Naive thymus-derived CD8-positive, alpha-beta T cell (primary cell): ENCODE measurements at regions not wholly inside any gene's neighbourhood (a gene's known extent, or its start where the extent isn't known, plus 50 kb on each side); places are given as distances from the start of the nearest gene placed in this dataset.

ENCODE experiments used
- ATAC-seq, 2 donors: fragments of 150-1000 bp; cut with Tn5 transposase in 1 of 2; sonication (Bioruptor Pico), chemical (Tn5 transposase) in 1 of 2; 1 replicate in 1 of 2; 2 replicates in 1 of 2; pipeline ENCODE4 v1.10.0; 2021; ENCODE audit warnings: mild to moderate bottlenecking in 2 of 2, moderate library complexity in 2 of 2
- POLR2A ChIA-PET: fragments of 350-600 bp; sonication (Branson Sonifier 250); formaldehyde crosslinking; loops from one replicate; lab custom pipeline; 2021; ENCODE audit warnings: antibody characterized with exemption; lab: Charles Lee
- DNase-seq, 10 donors: peaks; one replicate each; pipeline versions ENCODE4 v3.0.0 to v3.0.0-alpha.2; 2020 to 2022
- H3K27ac Mint-ChIP-seq, 10 donors: one replicate each; pipeline ENCODE4 v1.8.0; 2020 to 2022; ENCODE audit warnings: mild to moderate bottlenecking in 10 of 10, mixed read lengths in 10 of 10, moderate library complexity in 4 of 10, inconsistent platforms in 1 of 10
- H3K27me3 Mint-ChIP-seq, 5 donors: one replicate each; pipeline ENCODE4 v1.8.0; 2021 to 2022; ENCODE audit warnings: mixed read lengths in 5 of 5
- H3K36me3 Mint-ChIP-seq, 3 donors: one replicate each; pipeline ENCODE4 v1.8.0; 2020 to 2022; ENCODE audit warnings: mixed read lengths in 3 of 3, mild to moderate bottlenecking in 2 of 3, inconsistent platforms in 1 of 3
- H3K4me1 Mint-ChIP-seq, 4 donors: one replicate each; pipeline ENCODE4 v1.8.0; 2021 to 2022; ENCODE audit warnings: mixed read lengths in 4 of 4
- H3K4me3 Mint-ChIP-seq, 10 donors: one replicate each; pipeline ENCODE4 v1.8.0; 2020 to 2022; ENCODE audit warnings: mild to moderate bottlenecking in 10 of 10, mixed read lengths in 10 of 10, moderate library complexity in 6 of 10, inconsistent platforms in 1 of 10
- H3K9me3 Mint-ChIP-seq, 9 donors: one replicate each; pipeline ENCODE4 v1.8.0; 2020 to 2022; ENCODE audit warnings: mixed read lengths in 9 of 9, mild to moderate bottlenecking in 3 of 9, inconsistent platforms in 1 of 9, moderate library complexity in 1 of 9

- Mint-ChIP-seq H3K27me3 (no peaks in the 10 kb centered on the region), H3K27ac (peak overlapping the region; percentile 92 to 99 (median 95)), H3K36me3 (no peaks in the 10 kb centered on the region), H3K9me3 (no peaks in the 10 kb centered on the region), H3K4me3 (peak overlapping the region; percentile 58 to 83 (median 80)), H3K4me1 (peaks cover 27 to 88% (median 73%) of the 10 kb centered on the region in 4 donors)
- DNase-seq: peak in 1 of 10 donors; percentile 35
- peak in 1 of 2 donors; percentile 9 for ATAC-seq
- POLR2A ChIA-PET: interaction anchor here (0.7 to 5.8 kb wide), 9 partner anchors 12 to 101 kb away, joined by 3 to 67 read pairs (median 3); partner anchors contain the start of gene MBNL1
Measured at GRCh38 chr3:152197937-152198336, 70.8 kb upstream of the MBNL1 start.

- no peak for ATAC-seq
- H3K27ac Mint-ChIP-seq: peak overlapping the region; percentile 92 to 99 (median 95)
- DNase-seq: peak in 1 of 10 donors; percentile 16
- H3K4me3 Mint-ChIP-seq: peak overlapping the region; percentile 63 to 83 (median 80)
- no peaks in the 10 kb centered on the region for H3K27me3 Mint-ChIP-seq
- H3K9me3 Mint-ChIP-seq: no peaks in the 10 kb centered on the region
- no peaks in the 10 kb centered on the region for H3K36me3 Mint-ChIP-seq
- H3K4me1 Mint-ChIP-seq: peaks cover 25 to 88% (median 72%) of the 10 kb centered on the region in 4 donors
- POLR2A ChIA-PET: interaction anchor here (0.7 to 5.8 kb wide), 10 partner anchors 9 to 100 kb away, joined by 3 to 67 read pairs (median 4); partner anchors contain the start of gene MBNL1
Measured at GRCh38 chr3:152198665-152199064, 70.1 kb upstream of the MBNL1 start.

GRCh38 chr3:152199102-152199840 is 69.5 kb upstream of the MBNL1 start:
- no peaks in the 10 kb centered on the region for H3K36me3 Mint-ChIP-seq
- H3K4me1 Mint-ChIP-seq: peaks cover 25 to 87% (median 67%) of the 10 kb centered on the region in 4 donors
- H3K27me3 Mint-ChIP-seq: no peaks in the 10 kb centered on the region
- ATAC-seq: peak; percentile 27 to 60
- peak overlapping the region; percentile 63 to 83 (median 80) for H3K4me3 Mint-ChIP-seq
- no peaks in the 10 kb centered on the region for H3K9me3 Mint-ChIP-seq
- DNase-seq: peak in 1 of 10 donors; percentile 34
- peak overlapping the region; percentile 92 to 99 (median 95) for H3K27ac Mint-ChIP-seq
- POLR2A ChIA-PET: interaction anchor here (0.7 to 5.8 kb wide), 11 partner anchors 9 to 100 kb away, joined by 3 to 67 read pairs (median 4); partner anchors contain the start of gene MBNL1

- peak; percentile 51 to 52 for ATAC-seq
- peaks cover 27 to 88% (median 70%) of the 10 kb centered on the region in 4 donors for H3K4me1 Mint-ChIP-seq
- no peaks in the 10 kb centered on the region for H3K9me3 Mint-ChIP-seq
- no peaks in the 10 kb centered on the region for H3K27me3 Mint-ChIP-seq
- POLR2A ChIA-PET: interaction anchor here (1.5 to 5.8 kb wide), 5 partner anchors 11 to 68 kb away, joined by 3 to 67 read pairs (median 16); partner anchors contain the start of gene MBNL1
- H3K36me3 Mint-ChIP-seq: no peaks in the 10 kb centered on the region
- peak overlapping the region; percentile 63 to 83 (median 80) for H3K4me3 Mint-ChIP-seq
- peak overlapping the region; percentile 92 to 99 (median 95) for H3K27ac Mint-ChIP-seq
- peak in 3 of 10 donors; percentile 38 to 51 (median 42) for DNase-seq
Measured at GRCh38 chr3:152200476-152201420, 68.0 kb upstream of the MBNL1 start.

GRCh38 chr3:152202976-152203626 is 65.6 kb upstream of the MBNL1 start:
- Mint-ChIP-seq H3K36me3 (no peaks in the 10 kb centered on the region), H3K27ac (peak overlapping the region; percentile 68 to 99 (median 94))
- ATAC-seq: no peak

GRCh38 chr3:152203652-152204051 is 65.1 kb upstream of the MBNL1 start:
- DNase-seq: no peak
- Mint-ChIP-seq H3K9me3 (no peaks in the 10 kb centered on the region), H3K27ac (peak overlapping the region; percentile 32 to 99 (median 94)), H3K4me1 (peaks cover 26 to 86% (median 66%) of the 10 kb centered on the region in 4 donors), H3K4me3 (peak overlapping the region; percentile 67 to 96 (median 84)), H3K27me3 (no peaks in the 10 kb centered on the region), H3K36me3 (no peaks in the 10 kb centered on the region)
- ATAC-seq: no peak
- POLR2A ChIA-PET: interaction anchor here (0.6 to 4.1 kb wide), 15 partner anchors 10 to 269 kb away, joined by 3 to 22 read pairs (median 4); partner anchors contain the start of gene MBNL1

More at GRCh38 chr3:152202976-152203626, 65.6 kb upstream of the MBNL1 start:
- H3K4me3 Mint-ChIP-seq: peak overlapping the region; percentile 67 to 96 (median 84)
- DNase-seq: no peak
- H3K4me1 Mint-ChIP-seq: peaks cover 26 to 86% (median 67%) of the 10 kb centered on the region in 4 donors
- POLR2A ChIA-PET: interaction anchor here (0.6 to 4.1 kb wide), 12 partner anchors 10 to 66 kb away, joined by 3 to 22 read pairs (median 7); partner anchors contain the start of gene MBNL1
- no peaks in the 10 kb centered on the region for H3K27me3 Mint-ChIP-seq
- H3K9me3 Mint-ChIP-seq: no peaks in the 10 kb centered on the region

- no peak for ATAC-seq
- no peaks in the 10 kb centered on the region for H3K27me3 Mint-ChIP-seq
- DNase-seq: no peak
- H3K9me3 Mint-ChIP-seq: no peaks in the 10 kb centered on the region
- POLR2A ChIA-PET: interaction anchor here (0.6 to 4.1 kb wide), 14 partner anchors 9 to 1177 kb away, joined by 3 to 22 read pairs (median 6); partner anchors contain the start of gene MBNL1
- no peaks in the 10 kb centered on the region for H3K36me3 Mint-ChIP-seq
- peak overlapping the region in 9 of 10 donors; percentile 17 to 99 (median 77) for H3K27ac Mint-ChIP-seq
- H3K4me1 Mint-ChIP-seq: peaks cover 25 to 86% (median 65%) of the 10 kb centered on the region in 4 donors
- H3K4me3 Mint-ChIP-seq: peak overlapping the region; percentile 26 to 96 (median 74)
Measured at GRCh38 chr3:152204218-152204617, 64.5 kb upstream of the MBNL1 start.

GRCh38 chr3:152205097-152205593 is 63.6 kb upstream of the MBNL1 start:
- no peaks in the 10 kb centered on the region for H3K27me3 Mint-ChIP-seq
- no peaks in the 10 kb centered on the region for H3K36me3 Mint-ChIP-seq
- H3K4me1 Mint-ChIP-seq: peaks cover 25 to 86% (median 66%) of the 10 kb centered on the region in 4 donors
- DNase-seq (peak in 2 of 10 donors; percentile 42 to 44), ATAC-seq (peak; percentile 62 to 66)
- POLR2A ChIA-PET: interaction anchor here (1.1 to 4.1 kb wide), 12 partner anchors 9 to 267 kb away, joined by 3 to 22 read pairs (median 7); partner anchors contain the start of gene MBNL1
- peak overlapping the region; percentile 40 to 99 (median 94) for H3K27ac Mint-ChIP-seq
- no peaks in the 10 kb centered on the region for H3K9me3 Mint-ChIP-seq
- peak overlapping the region; percentile 55 to 96 (median 90) for H3K4me3 Mint-ChIP-seq

- Mint-ChIP-seq H3K4me1 (peaks cover 25 to 82% (median 63%) of the 10 kb centered on the region in 4 donors), H3K4me3 (peak overlapping the region in 6 of 10 donors; percentile 7 to 91 (median 76)), H3K27ac (peak overlapping the region in 5 of 10 donors; percentile 18 to 99 (median 94)), H3K36me3 (no peaks in the 10 kb centered on the region), H3K27me3 (no peaks in the 10 kb centered on the region), H3K9me3 (no peaks in the 10 kb centered on the region)
- POLR2A ChIA-PET: interaction anchor here (1.1 to 4.1 kb wide), 4 partner anchors 13 to 63 kb away, joined by 4 to 22 read pairs (median 16); partner anchors contain the start of gene MBNL1
- no peak for DNase-seq
- ATAC-seq: no peak
Measured at GRCh38 chr3:152206243-152206760, 62.4 kb upstream of the MBNL1 start.

GRCh38 chr3:152208439-152208838 is 60.3 kb upstream of the MBNL1 start:
- H3K36me3 Mint-ChIP-seq: no peaks in the 10 kb centered on the region
- DNase-seq: no peak
- no peak for ATAC-seq
- H3K27ac Mint-ChIP-seq: peak overlapping the region in 3 of 10 donors; percentile 20 to 80 (median 56)
- H3K27me3 Mint-ChIP-seq: no peaks in the 10 kb centered on the region
- peaks cover 28 to 76% (median 61%) of the 10 kb centered on the region in 4 donors for H3K4me1 Mint-ChIP-seq
- POLR2A ChIA-PET: interaction anchor here (0.6 to 1.9 kb wide), 4 partner anchors 9 to 60 kb away, joined by 3 to 11 read pairs (median 6); partner anchors contain the start of gene MBNL1
- peak overlapping the region in 1 of 10 donors; percentile 5 for H3K4me3 Mint-ChIP-seq
- H3K9me3 Mint-ChIP-seq: no peaks in the 10 kb centered on the region
